HCT116 (cell line): ENCODE measurements at regions not wholly inside any gene's neighbourhood (a gene's known extent, or its start where the extent isn't known, plus 50 kb on each side); places are given as distances from the start of the nearest gene placed in this dataset.

Experiments
- ATAC-seq: fragments of 200-7000 bp; cut with Tn5 transposase; 2 replicates; pipeline ENCODE4 v1.9.1; 2020; ENCODE audit warnings: mild to moderate bottlenecking, moderate library complexity
- BruUV-seq: library from RNA; stranded (reverse); fragments of 400-500 nt; replicated peaks from 2 replicates; lab custom pipeline; 2021; lab: Mats Ljungman, UMichigan
- CTCF ChIA-PET: fragments of 300-600 bp; sonication (Branson Sonifier 250); formaldehyde crosslinking; loops from one replicate; lab custom pipeline; 2021; ENCODE audit warnings: antibody characterized with exemption; lab: Charles Lee
- POLR2A ChIA-PET: fragments of 300-600, 350-600 bp; sonication (Branson Sonifier 250); formaldehyde crosslinking; loops from one replicate; lab custom pipeline; 2021; ENCODE audit warnings: antibody characterized with exemption; lab: Charles Lee
- RAD21 ChIA-PET, 2 experiments: fragments of 300-600 bp; sonication (Branson Sonifier 250); formaldehyde crosslinking; loops; one replicate each; lab custom pipeline; 2023; ENCODE audit warnings: low total read pairs in 2 of 2; ENCODE audit not compliant: uncharacterized antibody in 2 of 2, unreplicated experiment in 2 of 2, low non-redundant PET in 1 of 2; lab: Charles Lee
- DNase-seq: peaks from one replicate; pipeline ENCODE4 v3.0.0-alpha.2; 2010; ENCODE audit warnings: low read depth, low spot score
- H2AFZ ChIP-seq: fragments of 200-600 bp; shearing (Covaris generic), sonication (generic); 2 replicates; pipeline ENCODE4 v1.6.1; 2017; ENCODE audit warnings: low read depth, mixed run types, mixed read lengths, antibody characterized with exemption, low read length; ENCODE audit not compliant: poor library complexity, severe bottlenecking
- H3K27ac ChIP-seq: 2 replicates; pipeline ENCODE4 v1.5.1; 2012; ENCODE audit warnings: low read depth, low read length
- H3K27me3 ChIP-seq: fragments of 200-600 bp; sonication (generic); 2 replicates; pipeline ENCODE4 v1.6.1; 2016; ENCODE audit warnings: mixed run types, low read length, mixed read lengths; ENCODE audit not compliant: insufficient read depth
- H3K36me3 ChIP-seq, 2 experiments: fragments of 200-500 bp in 1 of 2; fragments of 200-600 bp in 1 of 2; sonication (Bioruptor generic) in 1 of 2; sonication (generic) in 1 of 2; 2 replicates each; pipeline versions ENCODE4 v1.5.1 to v1.6.1; 2014 to 2016; ENCODE audit warnings: low read length in 2 of 2, inconsistent platforms in 1 of 2, mixed read lengths in 1 of 2, mixed run types in 1 of 2; ENCODE audit not compliant: insufficient read depth in 2 of 2, control insufficient read depth in 1 of 2
- H3K4me1 ChIP-seq, 2 experiments: fragments of 200-600 bp in 1 of 2; sonication (generic) in 1 of 2; 2 replicates each; pipeline versions ENCODE4 v1.5.1 to v1.6.1; 2012 to 2017; ENCODE audit warnings: low read length in 2 of 2, inconsistent platforms in 1 of 2, mild to moderate bottlenecking in 1 of 2, mixed read lengths in 1 of 2, mixed run types in 1 of 2, moderate library complexity in 1 of 2; ENCODE audit not compliant: insufficient read depth in 2 of 2, control insufficient read depth in 1 of 2
- H3K4me2 ChIP-seq: fragments of 200-600 bp; sonication (generic); 2 replicates; pipeline ENCODE4 v1.6.1; 2017; ENCODE audit warnings: mixed run types, low read length, mixed read lengths
- H3K4me3 ChIP-seq, 2 experiments: fragments of 200-600 bp in 1 of 2; sonication (generic) in 1 of 2; replicated peaks in 1 of 2; 2 replicates each; pipeline ENCODE4 v1.5.1; 2011 to 2016; ENCODE audit warnings: low read length in 2 of 2, control low read depth in 1 of 2, low read depth in 1 of 2, mild to moderate bottlenecking in 1 of 2, mixed read lengths in 1 of 2, mixed run types in 1 of 2
- H3K79me2 ChIP-seq: fragments of 200-600 bp; sonication (generic); 2 replicates; pipeline ENCODE4 v1.6.1; 2017; ENCODE audit warnings: mild to moderate bottlenecking, mixed run types, low read length, moderate library complexity, mixed read lengths; ENCODE audit not compliant: insufficient read depth
- H3K9ac ChIP-seq: fragments of 200-600 bp; sonication (generic); 2 replicates; pipeline ENCODE4 v1.6.1; 2016; ENCODE audit warnings: low read length, mixed read lengths
- H3K9me2 ChIP-seq: fragments of 200-600 bp; sonication (generic), shearing (Covaris generic); 2 replicates; pipeline ENCODE4 v1.6.1; 2017; ENCODE audit warnings: mixed run types, mild to moderate bottlenecking, moderate library complexity; ENCODE audit not compliant: insufficient read depth
- H3K9me3 ChIP-seq, 2 experiments: fragments of 200-500 bp in 1 of 2; fragments of 200-600 bp in 1 of 2; sonication (Bioruptor generic) in 1 of 2; sonication (generic) in 1 of 2; 2 replicates each; pipeline ENCODE4 v1.6.1; 2014 to 2017; ENCODE audit warnings: low read length in 2 of 2, mixed read lengths in 2 of 2, inconsistent platforms in 1 of 2, low read depth in 1 of 2, mild to moderate bottlenecking in 1 of 2, mixed run types in 1 of 2, moderate library complexity in 1 of 2; ENCODE audit not compliant: control insufficient read depth in 1 of 2, insufficient read depth in 1 of 2
- H4K20me1 ChIP-seq: fragments of 200-600 bp; sonication (generic), shearing (Covaris generic); 2 replicates; pipeline ENCODE4 v1.6.1; 2017; ENCODE audit warnings: mixed run types, mild to moderate bottlenecking, moderate library complexity; ENCODE audit not compliant: insufficient read depth
- ATF3 ChIP-seq: IDR thresholded peaks from 2 replicates; pipeline ENCODE4 v1.6.1; 2012
- EGR1 ChIP-seq: IDR thresholded peaks from 2 replicates; pipeline ENCODE4 v1.6.1; 2012; ENCODE audit warnings: low read depth
- ELF1 ChIP-seq: IDR thresholded peaks from 2 replicates; pipeline ENCODE4 v1.6.1; 2012; ENCODE audit warnings: low read depth, borderline replicate concordance
- EZH2phosphoT487 ChIP-seq: fragments of 200-600 bp; IDR thresholded peaks from 2 replicates; pipeline ENCODE4 v1.6.1; 2018; ENCODE audit warnings: antibody characterized with exemption, borderline replicate concordance
- FOSL1 ChIP-seq: IDR thresholded peaks from 2 replicates; pipeline ENCODE4 v1.6.1; 2012; ENCODE audit warnings: low read depth
- JUND ChIP-seq: IDR thresholded peaks from 2 replicates; pipeline ENCODE4 v1.6.1; 2012
- POLR2A ChIP-seq: IDR thresholded peaks from 2 replicates; pipeline ENCODE4 v1.7.0; 2011; ENCODE audit warnings: borderline replicate concordance; ENCODE audit not compliant: insufficient read depth, insufficient read length; ENCODE audit errors: extremely low read depth
- POLR2AphosphoS5 ChIP-seq: IDR thresholded peaks from 2 replicates; pipeline ENCODE4 v1.6.1; 2011; ENCODE audit warnings: mild to moderate bottlenecking, low read depth, low read length, moderate library complexity
- SP1 ChIP-seq: IDR thresholded peaks from 2 replicates; pipeline ENCODE4 v1.6.1; 2012; ENCODE audit warnings: low read depth
- SRF ChIP-seq: IDR thresholded peaks from 2 replicates; pipeline ENCODE4 v1.6.1; 2012; ENCODE audit warnings: low read depth
- TCF7L2 ChIP-seq: IDR thresholded peaks from 2 replicates; pipeline ENCODE4 v1.7.0; 2011; ENCODE audit warnings: borderline replicate concordance, inconsistent platforms; ENCODE audit not compliant: insufficient read depth, insufficient read length; ENCODE audit errors: extremely low read depth
- YY1 ChIP-seq: IDR thresholded peaks from 2 replicates; pipeline ENCODE4 v1.6.1; 2011; ENCODE audit warnings: low read length, low read depth, moderate library complexity, mild to moderate bottlenecking; ENCODE audit not compliant: insufficient replicate concordance; ENCODE audit errors: extremely low read depth
- ZBTB33 ChIP-seq: IDR thresholded peaks from 2 replicates; pipeline ENCODE4 v1.6.1; 2011; ENCODE audit warnings: mild to moderate bottlenecking, low read length, moderate library complexity; ENCODE audit not compliant: insufficient replicate concordance; ENCODE audit errors: extremely low read depth
- ZFX ChIP-seq: fragments of 450-650 bp; IDR thresholded peaks from 2 replicates; pipeline ENCODE4 v1.6.1; 2017
- ZNF274 ChIP-seq: fragments of 200-500 bp; sonication (Bioruptor generic); IDR thresholded peaks from 2 replicates; pipeline ENCODE4 v1.6.1; 2014; ENCODE audit warnings: mild to moderate bottlenecking, low read depth, low read length, inconsistent platforms
- intact Hi-C: fragments of 100-400 bp; cut with micrococcal nuclease; formaldehyde crosslinking; loops from 2 replicates; pipeline ENCODE4 v1.10.0; 2022

- Histone ChIP-seq H3K27me3 (no peaks in the 10 kb centered on the region), H3K4me1 (no peaks in the 10 kb centered on the region), H3K36me3 (no peaks in the 10 kb centered on the region), H3K9me2 (no peaks in the 10 kb centered on the region), H3K9ac (no peak overlapping the region), H3K4me3 (no peak overlapping the region), H3K4me2 (no peak overlapping the region), H4K20me1 (no peaks in the 10 kb centered on the region), H2AFZ (no peak overlapping the region), H3K9me3 (peaks cover 9 to 29% of the 10 kb centered on the region in 2 experiments; a peak in 2 of 4 replicates), H3K27ac (no peak overlapping the region), H3K79me2 (no peaks in the 10 kb centered on the region)
- ChIA-PET POLR2A (no interaction called here), CTCF (no interaction called here), RAD21 (no interaction called here)
- ATAC-seq = no peak
- TF ChIP-seq POLR2AphosphoS5 (no peak), SRF (no peak), ELF1 (no peak), JUND (no peak), EZH2phosphoT487 (no peak), ZFX (no peak), ATF3 (no peak), TCF7L2 (no peak), POLR2A (no peak), ZNF274 (no peak), SP1 (no peak), EGR1 (no peak), FOSL1 (no peak)
- BruUV-seq = no TSS peak
- no peak for DNase-seq
- intact Hi-C loops = no loop called here
Measured at GRCh38 chr5:165720901-165721300, 2215.5 kb downstream of the MAT2B start.

- H3K9me3 ChIP-seq = peaks cover 11 to 22% of the 10 kb centered on the region in 2 experiments; a peak in 2 of 4 replicates
- no peak overlapping the region for H3K4me3 ChIP-seq
- ChIA-PET POLR2A (no interaction called here), RAD21 (no interaction called here), CTCF (no interaction called here)
- H4K20me1 ChIP-seq = no peaks in the 10 kb centered on the region
- ATAC-seq = no peak
- no peaks in the 10 kb centered on the region for H3K79me2 ChIP-seq
- H3K36me3 ChIP-seq = no peaks in the 10 kb centered on the region
- H3K9ac ChIP-seq = no peak overlapping the region
- BruUV-seq = no TSS peak
- intact Hi-C loops = no loop called here
- no peak overlapping the region for H2AFZ ChIP-seq
- H3K4me1 ChIP-seq = no peaks in the 10 kb centered on the region
- H3K9me2 ChIP-seq = no peaks in the 10 kb centered on the region
- H3K27me3 ChIP-seq = no peaks in the 10 kb centered on the region
- no peak for TF ChIP-seq ZBTB33
- no peak for TF ChIP-seq SP1
- no peak for TF ChIP-seq EZH2phosphoT487
- no peak for TF ChIP-seq YY1
- H3K4me2 ChIP-seq = no peak overlapping the region
- no peak overlapping the region for H3K27ac ChIP-seq
- no peak for DNase-seq
Measured at GRCh38 chr5:165722401-165722800, 2217.0 kb downstream of the MAT2B start.
